ENCODE measurements at regions not wholly inside any gene's neighbourhood (a gene's known extent, or its start where the extent isn't known, plus 50 kb on each side); places are given as distances from the start of the nearest gene placed in this dataset.

GRCh38 chr20:46816097-46816496 is 78.5 kb upstream of the EYA2 start:
- H3K36me3 ChIP-seq (ENCODE audit: control insufficient read depth, insufficient read depth, low read length), result no peaks in the 10 kb centered on the region
- DNase-seq (ENCODE audit: low read depth) (no peak), FAIRE-seq (no peak)
- no peak overlapping the region for H3K4me3 ChIP-seq (ENCODE audit: low read depth, low read length)
- no peak for TF ChIP-seq CTCF (IDR thresholded peaks at IDR 0.05; ENCODE audit: insufficient read depth, low read length, severe bottlenecking)
- no peaks in the 10 kb centered on the region for H3K27me3 ChIP-seq (ENCODE audit: control insufficient read depth, insufficient read depth, low read length)

- Histone ChIP-seq H3K36me3 (ENCODE audit: control insufficient read depth, insufficient read depth, low read length) (no peaks in the 10 kb centered on the region), H3K4me3 (ENCODE audit: low read depth, low read length) (no peak overlapping the region), H3K27me3 (ENCODE audit: control insufficient read depth, insufficient read depth, low read length) (no peaks in the 10 kb centered on the region)
- no peak for TF ChIP-seq CTCF (IDR thresholded peaks at IDR 0.05; ENCODE audit: insufficient read depth, low read length, severe bottlenecking)
- DNase-seq (ENCODE audit: low read depth) (no peak), FAIRE-seq (no peak)
These were observed 77.6 kb upstream of the EYA2 start for GRCh38 chr20:46816886-46817638.

GRCh38 chr20:46820682-46821081 is 74.0 kb upstream of the EYA2 start:
- Histone ChIP-seq H3K4me3 (ENCODE audit: low read depth, low read length) (no peak overlapping the region), H3K27me3 (ENCODE audit: control insufficient read depth, insufficient read depth, low read length) (no peaks in the 10 kb centered on the region), H3K36me3 (ENCODE audit: control insufficient read depth, insufficient read depth, low read length) (no peaks in the 10 kb centered on the region)
- peak; percentile 36 for FAIRE-seq
- peak; percentile 50 for TF ChIP-seq CTCF (IDR thresholded peaks at IDR 0.05; ENCODE audit: insufficient read depth, low read length, severe bottlenecking)
- peak; percentile 10 for DNase-seq (ENCODE audit: low read depth)

- no peak overlapping the region for H3K4me3 ChIP-seq (ENCODE audit: low read depth, low read length)
- no peak for TF ChIP-seq CTCF (IDR thresholded peaks at IDR 0.05; ENCODE audit: insufficient read depth, low read length, severe bottlenecking)
- H3K27me3 ChIP-seq (ENCODE audit: control insufficient read depth, insufficient read depth, low read length), result no peaks in the 10 kb centered on the region
- no peak for FAIRE-seq
- no peaks in the 10 kb centered on the region for H3K36me3 ChIP-seq (ENCODE audit: control insufficient read depth, insufficient read depth, low read length)
- no peak for DNase-seq (ENCODE audit: low read depth)
These were observed 71.3 kb upstream of the EYA2 start for GRCh38 chr20:46823271-46823751.

- no peak for FAIRE-seq
- H3K27me3 ChIP-seq (ENCODE audit: control insufficient read depth, insufficient read depth, low read length), result no peaks in the 10 kb centered on the region
These were observed 70.9 kb upstream of the EYA2 start for GRCh38 chr20:46823753-46824152.

More at GRCh38 chr20:46823753-46824152, 70.9 kb upstream of the EYA2 start:
- Histone ChIP-seq H3K4me3 (ENCODE audit: low read depth, low read length) (no peak overlapping the region), H3K36me3 (ENCODE audit: control insufficient read depth, insufficient read depth, low read length) (no peaks in the 10 kb centered on the region)
- TF ChIP-seq CTCF (IDR thresholded peaks at IDR 0.05; ENCODE audit: insufficient read depth, low read length, severe bottlenecking), result no peak
- DNase-seq (ENCODE audit: low read depth), result no peak
